ENCODE measurements at regions not wholly inside any gene's neighbourhood (a gene's known extent, or its start where the extent isn't known, plus 50 kb on each side); places are given as distances from the start of the nearest gene placed in this dataset.
A peak's percentile ranks its signal among the peaks of the same experiment; 100 is the strongest.

GRCh38 chr2:199629301-199629700, 171.6 kb upstream of the SATB2 start:
- DNase-seq (ENCODE audit: low spot score) (no peak), FAIRE-seq (no peak)

DNA sequence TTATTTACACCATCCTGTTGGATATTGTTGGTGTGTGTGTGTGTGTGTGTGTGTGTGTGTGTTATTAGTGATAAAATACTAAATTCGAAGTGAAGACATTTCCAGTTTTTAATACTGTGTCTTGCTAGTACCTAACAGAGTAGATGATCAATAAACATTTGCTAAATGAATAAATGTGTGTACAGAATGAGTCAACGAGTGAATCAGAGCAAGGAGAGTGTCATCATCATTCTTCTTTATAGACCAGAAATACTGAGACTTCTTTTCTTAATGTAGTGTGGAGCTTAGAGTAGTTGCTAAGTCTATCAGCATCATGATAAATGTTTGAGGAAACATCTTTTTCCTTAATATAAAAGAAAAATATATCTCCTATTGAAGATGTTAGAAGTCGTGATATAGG, 169.7 kb upstream of the SATB2 start:
- DNase-seq (ENCODE audit: low spot score) (no peak), FAIRE-seq (no peak)

DNA sequence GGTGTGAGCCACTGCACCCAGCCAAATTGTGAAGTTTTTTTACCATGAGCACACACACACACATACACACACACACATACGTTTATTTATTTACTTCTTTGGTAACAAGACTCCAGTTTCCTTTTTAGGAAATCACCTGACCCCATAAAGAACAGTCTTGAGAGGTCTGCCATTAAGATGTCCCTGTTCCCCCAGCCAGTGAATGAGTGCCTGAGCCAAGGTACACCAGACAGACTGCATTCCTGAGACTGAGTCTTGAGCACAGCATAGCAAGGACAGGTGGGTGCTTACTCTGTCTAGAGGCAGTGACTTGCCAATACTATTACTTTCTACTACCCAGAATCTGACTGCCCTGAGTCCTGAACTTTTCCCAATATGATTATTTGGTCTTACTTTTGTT, 167.2 kb upstream of the SATB2 start:
- DNase-seq (ENCODE audit: low spot score): no peak
- no peak for FAIRE-seq

DNA sequence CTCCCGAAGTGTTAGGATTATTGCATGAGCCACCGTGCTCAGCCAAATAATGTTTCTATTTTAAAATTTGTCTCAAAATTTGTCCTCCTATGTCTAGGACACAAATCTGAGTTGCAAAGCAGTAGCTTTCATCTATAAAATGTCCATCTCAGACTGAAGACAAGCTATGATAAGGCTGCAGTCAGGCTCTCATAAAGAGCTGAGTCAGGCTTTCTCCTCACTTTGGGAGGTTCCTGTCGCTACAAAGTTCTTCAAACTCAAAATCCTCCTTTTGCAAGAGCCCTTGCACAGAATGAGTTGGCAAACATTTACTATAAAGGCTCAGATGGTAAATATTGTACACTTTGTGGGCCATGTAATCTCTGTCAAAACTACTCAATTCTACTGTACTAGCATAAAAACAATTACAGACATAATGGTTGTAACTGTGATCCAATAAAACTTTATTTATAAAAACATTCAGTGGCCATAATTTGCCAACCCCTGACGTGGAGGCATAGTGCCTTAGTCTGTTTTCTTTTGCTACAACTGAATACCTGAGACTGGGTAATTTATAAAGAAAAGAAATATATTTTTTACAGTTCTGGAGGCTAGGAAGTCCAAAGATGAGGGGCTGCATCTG, 154.9 kb upstream of the SATB2 start:
- no peak for DNase-seq (ENCODE audit: low spot score)
- FAIRE-seq: no peak

DNA sequence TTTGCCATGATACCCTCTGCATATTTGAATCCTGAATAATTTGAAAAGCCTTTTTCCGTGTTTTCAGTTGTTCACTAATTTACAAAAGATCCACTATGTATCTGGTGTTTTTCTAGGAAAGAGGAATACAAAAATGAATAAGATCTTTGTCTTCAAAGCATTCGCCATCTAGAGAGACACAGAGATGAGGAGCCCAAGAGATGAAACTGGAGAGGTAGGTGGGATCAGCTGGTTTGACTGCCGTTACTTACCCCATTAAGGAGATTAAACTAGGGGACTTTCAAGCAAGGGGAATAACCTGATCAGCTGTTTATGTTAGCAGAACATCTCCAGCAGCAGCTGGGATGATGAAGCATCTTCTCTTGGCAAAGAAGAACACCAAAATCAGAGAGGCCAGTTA, 150.2 kb upstream of the SATB2 start:
- no peak for FAIRE-seq
- DNase-seq (ENCODE audit: low spot score): no peak

GRCh38 chr2:199606193-199606780, 148.5 kb upstream of the SATB2 start:
- no peak for FAIRE-seq
- no peak for DNase-seq (ENCODE audit: low spot score)

GRCh38 chr2:199603721-199604291, 146.1 kb upstream of the SATB2 start:
- FAIRE-seq (no peak), DNase-seq (ENCODE audit: low spot score) (no peak)

DNA sequence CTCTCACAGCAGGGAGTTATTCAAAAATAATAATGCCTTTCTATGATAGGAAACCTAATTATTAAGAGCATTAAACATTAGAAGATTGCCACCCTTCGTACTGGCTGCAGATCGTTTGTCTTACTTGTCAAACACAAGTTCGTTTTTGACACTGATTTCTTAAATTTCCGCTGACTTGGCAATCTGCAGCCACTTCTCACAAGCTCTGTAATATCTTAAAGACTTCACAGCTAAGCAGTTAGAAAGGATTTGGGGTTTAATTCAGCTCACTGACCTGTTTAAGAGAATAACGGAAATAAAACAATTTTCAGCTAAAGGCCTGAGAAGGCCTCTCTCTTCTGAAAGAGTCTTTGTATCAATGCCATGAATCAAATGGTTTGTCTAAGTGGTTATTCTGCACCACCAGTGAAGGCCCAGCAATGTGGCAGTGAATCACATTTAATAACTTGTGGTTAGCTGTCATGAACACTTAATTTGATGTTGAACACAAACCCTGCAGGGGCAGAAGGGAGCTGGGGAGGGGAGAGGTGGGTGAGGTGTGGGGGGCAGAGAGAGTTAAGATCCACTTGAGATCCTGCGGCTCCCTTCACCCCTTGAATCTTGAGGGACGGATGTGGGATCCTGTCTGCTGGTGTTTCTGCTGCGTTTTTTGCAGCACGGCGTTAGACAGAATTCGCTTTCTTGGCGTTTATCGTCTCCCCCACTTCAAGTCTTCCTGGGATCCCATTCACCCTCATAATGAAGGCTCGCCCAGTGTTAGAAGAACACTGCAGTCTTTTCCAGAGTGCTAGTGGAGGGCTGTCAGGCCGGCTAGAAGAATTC, 145.4 kb upstream of the SATB2 start:
- no peak for DNase-seq (ENCODE audit: low spot score)

GRCh38 chr2:199602271-199602895, 144.6 kb upstream of the SATB2 start:
- DNase-seq (ENCODE audit: low spot score): peak; percentile 25
- FAIRE-seq: no peak

More for the DNA sequence above, 145.4 kb upstream of the SATB2 start:
- no peak for FAIRE-seq

DNA sequence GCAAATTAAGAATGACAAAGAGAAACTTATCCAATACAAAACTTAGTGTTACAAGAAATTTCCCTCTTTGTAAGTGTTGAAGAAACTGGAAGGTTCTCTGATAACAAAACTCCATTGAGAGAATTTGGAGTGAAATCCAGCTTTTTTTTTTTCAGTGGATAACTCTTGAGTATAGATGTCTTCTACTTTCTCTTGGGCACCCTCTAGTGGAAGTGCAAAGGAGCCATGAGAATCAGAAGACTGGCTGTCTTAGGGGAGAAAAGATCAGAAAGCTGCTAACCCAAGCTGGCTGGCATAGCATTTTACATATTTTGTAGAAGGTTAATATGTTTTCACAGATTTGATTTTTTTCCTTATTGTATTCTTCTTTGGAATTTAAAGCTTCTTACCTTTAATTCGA, 138.8 kb upstream of the SATB2 start:
- DNase-seq (ENCODE audit: low spot score): peak; percentile 15
- FAIRE-seq: no peak

DNA sequence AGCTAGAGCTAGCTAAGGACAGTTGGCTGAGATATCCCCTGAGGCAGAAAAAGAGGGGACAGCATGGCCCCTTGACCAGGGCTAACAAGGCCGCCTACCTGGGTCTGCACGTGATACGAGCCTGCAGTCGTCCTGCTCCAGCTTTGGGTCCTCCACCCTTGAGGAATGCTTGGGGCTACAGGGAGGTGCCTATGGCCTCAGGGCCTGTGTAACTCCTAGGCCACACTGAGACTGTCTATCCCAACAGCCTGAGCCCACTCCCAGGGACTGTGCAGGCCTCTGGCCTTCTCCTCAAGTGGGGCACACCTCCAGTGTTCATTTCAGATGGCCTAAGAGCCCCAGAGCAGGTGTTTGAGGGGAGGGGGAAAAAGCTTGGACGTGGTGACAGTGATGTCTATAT, 136.7 kb upstream of the SATB2 start:
- DNase-seq (ENCODE audit: low spot score): no peak
- no peak for FAIRE-seq

DNA sequence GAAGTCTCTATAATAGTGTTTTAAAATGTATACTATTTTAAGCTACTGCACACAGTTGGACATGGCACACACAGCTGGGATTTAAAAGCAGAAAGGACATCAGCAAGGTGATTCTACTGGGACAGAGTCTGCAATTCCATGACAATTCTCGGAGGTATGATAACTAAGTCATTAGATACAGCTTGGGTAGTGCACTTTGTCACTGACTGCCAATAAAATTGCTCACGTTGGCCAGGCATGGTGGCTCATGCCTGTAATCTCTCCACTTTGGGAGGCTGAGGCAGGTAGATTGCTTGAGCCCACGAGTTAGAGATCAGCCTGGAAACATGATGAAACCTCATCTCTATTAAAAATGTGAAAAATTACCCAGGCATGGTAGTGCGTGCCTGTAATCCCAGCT, 134.1 kb upstream of the SATB2 start:
- FAIRE-seq (no peak), DNase-seq (ENCODE audit: low spot score) (no peak)

DNA sequence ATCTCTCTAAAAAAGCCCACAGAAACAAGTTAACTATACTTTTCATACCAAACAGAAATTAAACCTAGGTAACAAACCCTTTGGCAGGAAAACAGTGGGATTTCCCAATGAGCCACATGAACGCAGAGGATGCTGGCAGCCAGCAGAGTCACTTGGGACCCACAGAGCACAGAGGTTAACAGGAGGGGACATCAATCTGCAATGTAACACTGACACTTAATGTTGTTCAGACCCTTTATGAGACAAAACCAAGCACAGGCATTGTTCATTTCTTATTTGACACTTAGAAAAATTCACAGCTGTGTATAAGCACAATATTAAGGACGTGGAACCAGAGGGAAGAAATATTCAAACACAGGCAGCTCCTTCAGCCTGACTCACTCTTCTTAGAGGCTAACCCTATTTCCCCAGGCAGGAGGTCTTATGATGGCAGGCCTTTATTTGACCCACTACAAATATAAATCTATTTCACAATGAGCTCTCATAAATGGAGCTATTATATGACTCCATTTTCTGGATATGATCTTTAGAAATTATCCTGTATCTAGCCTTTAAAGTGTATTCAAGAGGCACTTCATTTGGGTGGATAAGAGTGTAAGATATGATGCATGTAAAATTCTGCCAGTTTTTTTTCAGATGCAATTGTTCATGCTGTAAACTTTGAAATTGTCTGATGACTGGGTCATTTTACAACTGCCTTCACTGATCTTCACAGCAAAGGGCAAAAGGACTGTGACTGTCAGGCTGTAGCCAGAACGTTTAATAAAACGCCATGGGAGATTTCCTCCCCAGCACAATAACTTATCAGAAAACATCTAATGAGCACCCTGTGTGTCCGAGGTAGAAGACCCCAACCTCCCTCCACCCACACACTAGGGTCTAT, 132.8 kb upstream of the SATB2 start:
- DNase-seq (ENCODE audit: low spot score): no peak
- no peak for FAIRE-seq

DNA sequence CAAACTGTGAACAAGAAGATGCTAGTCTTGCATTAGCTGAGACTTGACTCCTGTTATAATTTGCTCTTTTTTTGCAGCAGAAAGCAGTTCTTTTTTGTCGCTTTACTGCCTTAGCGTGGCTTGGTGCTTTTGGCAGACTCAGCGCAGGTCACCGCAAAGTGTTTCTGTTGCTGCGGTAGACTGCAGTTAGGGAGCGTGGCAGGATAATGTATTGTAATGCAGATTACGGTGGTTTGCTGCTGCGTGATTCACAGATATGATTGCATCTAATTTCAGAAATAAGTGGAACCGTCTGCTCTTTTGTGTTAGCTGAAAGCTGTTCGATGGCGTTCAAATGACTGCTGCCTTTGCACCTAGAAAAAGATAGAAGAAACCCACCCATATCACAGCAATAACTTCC, 131.6 kb upstream of the SATB2 start:
- DNase-seq (ENCODE audit: low spot score) (no peak), FAIRE-seq (no peak)

DNA sequence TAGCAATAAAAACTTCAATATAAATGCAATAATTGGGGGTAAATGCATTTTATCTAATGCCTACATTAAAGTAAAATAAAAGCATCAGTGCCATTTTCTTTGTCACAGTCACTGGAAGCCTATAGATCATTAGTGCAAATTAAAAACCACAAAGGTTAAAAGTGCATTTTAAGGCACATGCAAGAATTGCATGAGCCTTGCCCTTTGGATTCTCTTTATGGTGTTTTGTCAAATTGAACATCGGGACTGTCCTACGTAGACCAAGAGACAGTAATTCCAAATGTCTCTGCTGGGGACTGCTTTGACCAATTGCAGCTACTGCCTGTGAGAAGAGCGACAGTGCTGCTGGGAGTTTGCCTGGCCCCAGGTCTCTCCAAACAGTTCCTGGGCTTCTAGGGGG, 130.3 kb upstream of the SATB2 start:
- DNase-seq (ENCODE audit: low spot score) (no peak), FAIRE-seq (no peak)

DNA sequence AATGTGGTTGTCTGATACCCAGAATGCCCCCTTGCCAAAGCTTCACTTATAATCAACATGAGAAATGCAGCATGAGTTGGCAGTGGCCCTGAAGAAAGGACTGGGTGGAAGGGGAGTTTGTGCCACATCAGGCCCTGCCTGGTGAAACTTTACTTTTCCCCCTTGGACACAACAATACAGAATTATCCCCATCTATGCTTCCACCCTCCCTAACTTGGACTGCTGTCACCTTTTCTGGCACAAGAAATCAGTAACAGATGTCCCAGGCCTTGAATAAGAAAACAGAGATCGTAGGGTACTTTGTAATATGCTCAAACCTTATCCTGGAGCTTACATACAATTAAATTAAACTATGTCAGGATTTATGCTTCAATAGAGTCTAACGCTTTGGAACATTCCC, 128.9 kb upstream of the SATB2 start:
- FAIRE-seq (no peak), DNase-seq (ENCODE audit: low spot score) (no peak)

- DNase-seq (ENCODE audit: low spot score): no peak
- FAIRE-seq: no peak
Observed at GRCh38 chr2:199583676-199584075, 125.9 kb upstream of the SATB2 start.

- FAIRE-seq: no peak
- DNase-seq (ENCODE audit: low spot score): peak; percentile 28
Observed at GRCh38 chr2:199581935-199582360, 124.2 kb upstream of the SATB2 start.

- FAIRE-seq (no peak), DNase-seq (ENCODE audit: low spot score) (no peak)
Observed at GRCh38 chr2:199581408-199581807, 123.7 kb upstream of the SATB2 start.

- FAIRE-seq (no peak), DNase-seq (ENCODE audit: low spot score) (no peak)
Observed at GRCh38 chr2:199575416-199575815, 117.7 kb upstream of the SATB2 start.

DNA sequence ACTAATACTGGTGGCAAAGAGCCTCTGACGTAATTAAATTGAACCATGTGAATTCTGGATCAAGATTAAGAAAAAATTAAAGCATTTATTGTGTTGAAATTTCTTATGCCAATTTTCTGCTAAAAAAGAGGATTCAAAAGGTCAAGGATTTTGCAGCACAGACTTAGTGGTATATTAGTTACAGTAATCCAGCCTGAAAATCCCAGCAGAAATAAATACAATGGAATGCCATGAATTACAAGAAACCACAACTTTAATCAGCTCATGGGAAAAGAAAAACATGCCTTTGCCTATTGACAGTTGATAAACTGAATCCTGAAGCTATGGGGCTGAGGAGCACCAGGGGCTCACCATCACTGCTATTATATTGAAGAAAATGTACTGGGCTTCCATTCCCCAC, 114.8 kb upstream of the SATB2 start:
- DNase-seq (ENCODE audit: low spot score) (no peak), FAIRE-seq (no peak)

All from urothelium cell line (cell line).